DND-41 (cell line): ENCODE measurements at regions not wholly inside any gene's neighbourhood (a gene's known extent, or its start where the extent isn't known, plus 50 kb on each side); places are given as distances from the start of the nearest gene placed in this dataset.

ENCODE experiments used
- ATAC-seq: fragments of 200-7000 bp; cut with Tn5 transposase; 3 replicates; pipeline ENCODE4 v1.9.1; 2021; ENCODE audit warnings: low read depth; ENCODE audit not compliant: insufficient read depth
- DNase-seq: peaks from one replicate; pipeline ENCODE4 v3.0.0-alpha.2; 2020
- H2AFZ ChIP-seq: 2 replicates; pipeline ENCODE4 v1.6.0; 2012; ENCODE audit warnings: low read depth, low read length
- H3K27ac ChIP-seq: 2 replicates; pipeline ENCODE4 v1.5.1; 2012; ENCODE audit warnings: low read length, inconsistent platforms
- H3K27me3 ChIP-seq: fragments of 200-600 bp; sonication (generic); 2 replicates; pipeline ENCODE4 v1.6.0; 2012; ENCODE audit warnings: low read length, mild to moderate bottlenecking, inconsistent platforms; ENCODE audit not compliant: insufficient read depth, poor library complexity
- H3K36me3 ChIP-seq: 2 replicates; pipeline ENCODE4 v1.5.1; 2012; ENCODE audit warnings: low read length, inconsistent platforms; ENCODE audit not compliant: insufficient read depth
- H3K4me1 ChIP-seq: 2 replicates; pipeline ENCODE4 v1.5.1; 2012; ENCODE audit warnings: mild to moderate bottlenecking, low read length; ENCODE audit not compliant: insufficient read depth
- H3K4me2 ChIP-seq: 2 replicates; pipeline ENCODE4 v1.6.0; 2012; ENCODE audit warnings: mild to moderate bottlenecking, moderate library complexity, low read length, inconsistent platforms; ENCODE audit not compliant: insufficient read depth
- H3K4me3 ChIP-seq, 2 experiments: fragments of 200-600 bp in 1 of 2; shearing (Covaris generic) in 1 of 2; 2 replicates each; pipeline ENCODE4 v1.5.1; 2012 to 2016; ENCODE audit warnings: inconsistent platforms in 2 of 2, low read length in 2 of 2, mild to moderate bottlenecking in 2 of 2, low read depth in 1 of 2, moderate library complexity in 1 of 2
- H3K79me2 ChIP-seq: 2 replicates; pipeline ENCODE4 v1.6.0; 2012; ENCODE audit warnings: low read length, inconsistent platforms; ENCODE audit not compliant: insufficient read depth
- H3K9ac ChIP-seq: 2 replicates; pipeline ENCODE4 v1.6.0; 2012; ENCODE audit warnings: low read depth, mild to moderate bottlenecking, inconsistent platforms, low read length, moderate library complexity
- H3K9me3 ChIP-seq: 2 replicates; pipeline ENCODE4 v1.5.1; 2012; ENCODE audit warnings: low read length, moderate library complexity, mild to moderate bottlenecking, inconsistent platforms; ENCODE audit not compliant: insufficient read depth, severe bottlenecking
- H4K20me1 ChIP-seq: 2 replicates; pipeline ENCODE4 v1.6.0; 2012; ENCODE audit warnings: low read length; ENCODE audit not compliant: insufficient read depth
- EZH2 ChIP-seq: IDR thresholded peaks from 3 replicates; pipeline ENCODE4 v1.6.1; 2012; ENCODE audit warnings: borderline replicate concordance, low read depth, mild to moderate bottlenecking, moderate library complexity, low read length, inconsistent platforms; ENCODE audit not compliant: severe bottlenecking
- TF ChIP-seq, protein P1 (sequence below): IDR thresholded peaks from 2 replicates; pipeline ENCODE4 v1.5.1; 2012; ENCODE audit warnings: borderline replicate concordance, low read length, moderate library complexity, mild to moderate bottlenecking; ENCODE audit not compliant: poor library complexity, severe bottlenecking; ENCODE audit errors: extremely low read depth

GRCh38 chr2:183991968-183992367 is 606.4 kb upstream of the ZNF804A start:
- no peaks in the 10 kb centered on the region for H3K9me3 ChIP-seq
- no peaks in the 10 kb centered on the region for H3K4me1 ChIP-seq
- H3K4me2 ChIP-seq, result no peak overlapping the region
- H3K36me3 ChIP-seq, result no peaks in the 10 kb centered on the region
- no peak overlapping the region for H2AFZ ChIP-seq
- no peaks in the 10 kb centered on the region for H3K27me3 ChIP-seq
- no peaks in the 10 kb centered on the region for H3K79me2 ChIP-seq
- no peak overlapping the region for H3K9ac ChIP-seq
- DNase-seq (no peak), ATAC-seq (no peak)
- TF ChIP-seq, protein P1, sequence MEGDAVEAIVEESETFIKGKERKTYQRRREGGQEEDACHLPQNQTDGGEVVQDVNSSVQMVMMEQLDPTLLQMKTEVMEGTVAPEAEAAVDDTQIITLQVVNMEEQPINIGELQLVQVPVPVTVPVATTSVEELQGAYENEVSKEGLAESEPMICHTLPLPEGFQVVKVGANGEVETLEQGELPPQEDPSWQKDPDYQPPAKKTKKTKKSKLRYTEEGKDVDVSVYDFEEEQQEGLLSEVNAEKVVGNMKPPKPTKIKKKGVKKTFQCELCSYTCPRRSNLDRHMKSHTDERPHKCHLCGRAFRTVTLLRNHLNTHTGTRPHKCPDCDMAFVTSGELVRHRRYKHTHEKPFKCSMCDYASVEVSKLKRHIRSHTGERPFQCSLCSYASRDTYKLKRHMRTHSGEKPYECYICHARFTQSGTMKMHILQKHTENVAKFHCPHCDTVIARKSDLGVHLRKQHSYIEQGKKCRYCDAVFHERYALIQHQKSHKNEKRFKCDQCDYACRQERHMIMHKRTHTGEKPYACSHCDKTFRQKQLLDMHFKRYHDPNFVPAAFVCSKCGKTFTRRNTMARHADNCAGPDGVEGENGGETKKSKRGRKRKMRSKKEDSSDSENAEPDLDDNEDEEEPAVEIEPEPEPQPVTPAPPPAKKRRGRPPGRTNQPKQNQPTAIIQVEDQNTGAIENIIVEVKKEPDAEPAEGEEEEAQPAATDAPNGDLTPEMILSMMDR, result no peak
- TF ChIP-seq EZH2, result no peak
- no peak overlapping the region for H3K27ac ChIP-seq
- H3K4me3 ChIP-seq, result no peak overlapping the region
- no peaks in the 10 kb centered on the region for H4K20me1 ChIP-seq

GRCh38 chr2:183993052-183993451 is 605.3 kb upstream of the ZNF804A start:
- Histone ChIP-seq H3K4me1 (no peaks in the 10 kb centered on the region), H3K27me3 (no peaks in the 10 kb centered on the region), H3K79me2 (no peaks in the 10 kb centered on the region), H3K9me3 (no peaks in the 10 kb centered on the region), H3K27ac (no peak overlapping the region), H3K9ac (no peak overlapping the region), H2AFZ (no peak overlapping the region), H3K36me3 (no peaks in the 10 kb centered on the region), H3K4me2 (no peak overlapping the region), H3K4me3 (no peak overlapping the region), H4K20me1 (no peaks in the 10 kb centered on the region)
- no peak for TF ChIP-seq EZH2
- TF ChIP-seq, protein P1, result no peak
- ATAC-seq, result no peak
- DNase-seq, result no peak

DNA sequence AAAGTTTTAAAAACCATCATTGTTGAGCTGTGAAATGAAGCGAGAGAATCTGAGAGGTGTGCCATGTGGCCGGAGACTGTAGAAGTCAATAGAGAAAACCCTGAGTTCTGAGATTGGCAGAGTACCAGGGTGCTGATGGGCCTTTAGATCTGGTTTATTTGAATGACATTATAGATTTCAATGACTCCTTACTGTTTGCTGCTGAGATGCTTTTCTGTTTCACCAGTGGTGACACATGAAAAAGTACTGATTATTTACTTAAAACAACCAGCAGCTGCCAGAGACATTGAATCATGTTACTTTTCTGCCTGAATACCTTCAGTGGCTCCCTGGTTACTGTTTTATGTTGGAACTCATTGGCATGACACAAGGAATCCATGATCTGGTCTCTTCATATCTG is 602.7 kb upstream of the ZNF804A start:
- no peaks in the 10 kb centered on the region for H3K4me1 ChIP-seq
- no peak for ATAC-seq

More for the DNA sequence above, 602.7 kb upstream of the ZNF804A start:
- Histone ChIP-seq H3K9ac (no peak overlapping the region), H3K79me2 (no peaks in the 10 kb centered on the region), H3K27me3 (no peaks in the 10 kb centered on the region), H3K4me2 (no peak overlapping the region), H3K27ac (no peak overlapping the region), H3K36me3 (no peaks in the 10 kb centered on the region), H3K4me3 (no peak overlapping the region), H2AFZ (no peak overlapping the region), H3K9me3 (no peaks in the 10 kb centered on the region), H4K20me1 (no peaks in the 10 kb centered on the region)
- TF ChIP-seq, protein P1, result no peak
- TF ChIP-seq EZH2, result no peak
- DNase-seq, result no peak
